ENCODE measurements at regions not wholly inside any gene's neighbourhood (a gene's known extent, or its start where the extent isn't known, plus 50 kb on each side); places are given as distances from the start of the nearest gene placed in this dataset.

GRCh38 chr2:145155196-145155595 lies 635.3 kb upstream of the ZEB2 start:
- Histone ChIP-seq H3K4me1 (replicated peaks in 1 of 2) (no peaks in the 10 kb centered on the region), H3K36me3 (replicated peaks in 1 of 2) (no peaks in the 10 kb centered on the region), H3K27ac (no peak overlapping the region), H3K4me3 (no peak overlapping the region), H3K27me3 (no peaks in the 10 kb centered on the region), H3K9me3 (replicated peaks in 1 of 3) (peaks cover 0 to 5% (median 0%) of the 10 kb centered on the region in 3 donors)
- 69 to 79% (median 74%) methylated on average over 2 of the region's 2 CpGs for WGBS, 4 donors
- TF ChIP-seq CTCF (IDR thresholded peaks at IDR 0.05) (no peak), POLR2A (IDR thresholded peaks at IDR 0.05) (no peak)
- no peak for DNase-seq
- intact Hi-C loops (cut with DNase I), result no loop called here

- WGBS, 4 donors, result 74 to 77% (median 76%) methylated on average over 2 of the region's 2 CpGs
- TF ChIP-seq CTCF (IDR thresholded peaks at IDR 0.05), result no peak
- TF ChIP-seq POLR2A (IDR thresholded peaks at IDR 0.05), result no peak
- no peak overlapping the region for H3K4me3 ChIP-seq
- no peaks in the 10 kb centered on the region for H3K4me1 ChIP-seq (replicated peaks in 1 of 2)
- H3K9me3 ChIP-seq (replicated peaks in 1 of 3), result peaks cover 0 to 5% (median 0%) of the 10 kb centered on the region in 3 donors
- H3K27ac ChIP-seq, result no peak overlapping the region
- intact Hi-C loops (cut with DNase I), result no loop called here
- H3K36me3 ChIP-seq (replicated peaks in 1 of 2), result no peaks in the 10 kb centered on the region
- H3K27me3 ChIP-seq, result no peaks in the 10 kb centered on the region
- no peak for DNase-seq
These were observed 634.8 kb upstream of the ZEB2 start for GRCh38 chr2:145154731-145155130.

- DNase-seq, result no peak
- H3K27me3 ChIP-seq, result no peaks in the 10 kb centered on the region
- H3K36me3 ChIP-seq (replicated peaks in 1 of 2), result no peaks in the 10 kb centered on the region
- intact Hi-C loops (cut with DNase I), result no loop called here
- no peak overlapping the region for H3K27ac ChIP-seq
- no peak overlapping the region for H3K4me3 ChIP-seq
- no peak for TF ChIP-seq POLR2A (IDR thresholded peaks at IDR 0.05)
- TF ChIP-seq CTCF (IDR thresholded peaks at IDR 0.05), result no peak
- no peaks in the 10 kb centered on the region for H3K4me1 ChIP-seq (replicated peaks in 1 of 2)
- peaks cover 0 to 5% (median 0%) of the 10 kb centered on the region in 3 donors for H3K9me3 ChIP-seq (replicated peaks in 1 of 3)
These were observed 626.8 kb upstream of the ZEB2 start for GRCh38 chr2:145146691-145147090.

GRCh38 chr2:145144131-145144728 lies 624.3 kb upstream of the ZEB2 start:
- no peak for DNase-seq
- Histone ChIP-seq H3K9me3 (replicated peaks in 1 of 3) (no peaks in the 10 kb centered on the region), H3K27ac (no peak overlapping the region), H3K4me3 (no peak overlapping the region), H3K27me3 (no peaks in the 10 kb centered on the region), H3K4me1 (replicated peaks in 1 of 2) (no peaks in the 10 kb centered on the region), H3K36me3 (replicated peaks in 1 of 2) (no peaks in the 10 kb centered on the region)
- WGBS, 4 donors, result 88 to 97% (median 93%) methylated on average over 3 of the region's 3 CpGs
- TF ChIP-seq CTCF (IDR thresholded peaks at IDR 0.05), result no peak
- no peak for TF ChIP-seq POLR2A (IDR thresholded peaks at IDR 0.05)
- intact Hi-C loops (cut with DNase I), result no loop called here
